Astrocyte of the spinal cord (primary cell): ENCODE measurements at regions not wholly inside any gene's neighbourhood (a gene's known extent, or its start where the extent isn't known, plus 50 kb on each side); places are given as distances from the start of the nearest gene placed in this dataset.
"Not testable (repeated sequence)": the region's sequence is repeated elsewhere in the genome, so short reads cannot be mapped to it uniquely, and the experiment has no call there.

Source experiments
- DNase-seq: peaks from one replicate; pipeline ENCODE4 v3.0.0; 2011; ENCODE audit warnings: low read depth, low spot score
- H3K4me3 ChIP-seq: 2 replicates; pipeline ENCODE4 v1.5.1; 2011; ENCODE audit warnings: low read depth, mild to moderate bottlenecking, low read length, moderate library complexity
- in situ Hi-C: cut with HindIII; loops from 2 replicates; pipeline ENCODE4 v1.10.0; 2017; ENCODE audit warnings: low sequenced_read_pairs
- TF ChIP-seq, protein P1 (sequence below): IDR thresholded peaks from 2 replicates; pipeline ENCODE4 v1.5.1; 2012; ENCODE audit warnings: low read depth, mild to moderate bottlenecking, low read length, inconsistent platforms

- in situ Hi-C loops = no loop called here
- H3K4me3 ChIP-seq = no peak overlapping the region
- TF ChIP-seq, protein P1, sequence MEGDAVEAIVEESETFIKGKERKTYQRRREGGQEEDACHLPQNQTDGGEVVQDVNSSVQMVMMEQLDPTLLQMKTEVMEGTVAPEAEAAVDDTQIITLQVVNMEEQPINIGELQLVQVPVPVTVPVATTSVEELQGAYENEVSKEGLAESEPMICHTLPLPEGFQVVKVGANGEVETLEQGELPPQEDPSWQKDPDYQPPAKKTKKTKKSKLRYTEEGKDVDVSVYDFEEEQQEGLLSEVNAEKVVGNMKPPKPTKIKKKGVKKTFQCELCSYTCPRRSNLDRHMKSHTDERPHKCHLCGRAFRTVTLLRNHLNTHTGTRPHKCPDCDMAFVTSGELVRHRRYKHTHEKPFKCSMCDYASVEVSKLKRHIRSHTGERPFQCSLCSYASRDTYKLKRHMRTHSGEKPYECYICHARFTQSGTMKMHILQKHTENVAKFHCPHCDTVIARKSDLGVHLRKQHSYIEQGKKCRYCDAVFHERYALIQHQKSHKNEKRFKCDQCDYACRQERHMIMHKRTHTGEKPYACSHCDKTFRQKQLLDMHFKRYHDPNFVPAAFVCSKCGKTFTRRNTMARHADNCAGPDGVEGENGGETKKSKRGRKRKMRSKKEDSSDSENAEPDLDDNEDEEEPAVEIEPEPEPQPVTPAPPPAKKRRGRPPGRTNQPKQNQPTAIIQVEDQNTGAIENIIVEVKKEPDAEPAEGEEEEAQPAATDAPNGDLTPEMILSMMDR = no peak
- no peak for DNase-seq
Measured at GRCh38 chr17:70523426-70523825, 354.1 kb downstream of the KCNJ2 start.

DNA sequence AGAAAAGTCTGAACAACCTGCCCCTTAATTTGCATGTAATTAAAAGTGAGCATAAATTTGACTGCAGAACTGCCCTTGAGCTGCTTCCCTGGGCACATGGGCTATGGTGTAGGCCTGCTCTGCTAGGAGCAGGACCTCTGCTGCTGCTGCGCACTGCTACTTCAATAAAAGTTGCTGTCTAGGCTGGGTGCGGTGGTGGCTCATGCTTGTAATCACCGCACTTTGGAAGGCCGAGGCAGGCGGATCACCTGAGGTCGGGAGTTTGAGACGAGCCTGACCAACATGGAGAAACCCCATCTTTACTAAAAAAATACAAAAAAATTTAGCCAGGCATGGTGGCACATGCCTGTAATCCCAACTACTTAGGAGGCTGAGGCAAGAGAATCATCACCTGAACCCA, 355.7 kb downstream of the KCNJ2 start:
- H3K4me3 ChIP-seq, in situ Hi-C loops, DNase-seq: not testable (repeated sequence)

GRCh38 chr17:70525961-70526360, 356.6 kb downstream of the KCNJ2 start:
- TF ChIP-seq, protein P1 = no peak
- no peak overlapping the region for H3K4me3 ChIP-seq
- DNase-seq = no peak
- in situ Hi-C loops = no loop called here

GRCh38 chr17:70527364-70527888, 358.1 kb downstream of the KCNJ2 start:
- TF ChIP-seq, protein P1 = no peak
- no peak overlapping the region for H3K4me3 ChIP-seq
- in situ Hi-C loops = no loop called here
- DNase-seq = no peak

GRCh38 chr17:70533427-70533826, 364.1 kb downstream of the KCNJ2 start:
- TF ChIP-seq, protein P1 = no peak
- DNase-seq = no peak
- no peak overlapping the region for H3K4me3 ChIP-seq
- in situ Hi-C loops = no loop called here

DNA sequence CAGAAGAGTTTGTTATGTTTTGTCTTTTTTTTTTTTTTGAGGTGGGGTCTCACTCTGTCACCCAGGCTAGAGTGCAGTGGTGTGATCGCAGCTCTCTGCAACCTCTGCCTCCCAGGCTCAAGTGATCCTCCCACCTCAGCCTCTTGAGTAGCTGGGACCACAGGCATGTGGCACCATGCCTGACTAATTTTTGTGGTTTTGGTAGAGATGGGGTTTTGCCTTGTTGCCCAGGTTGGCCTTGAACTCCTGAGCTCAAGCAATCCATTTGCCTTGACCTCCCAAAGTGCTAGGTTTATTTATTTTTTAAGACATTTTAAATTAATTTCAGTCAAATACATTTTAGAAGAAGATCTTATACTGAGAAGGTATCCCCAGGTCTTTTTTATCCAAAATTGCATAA, 366.7 kb downstream of the KCNJ2 start:
- TF ChIP-seq, protein P1 = no peak
- in situ Hi-C loops = no loop called here
- H3K4me3 ChIP-seq = no peak overlapping the region
- peak; percentile 55 for DNase-seq

- TF ChIP-seq, protein P1 = no peak
- no peak overlapping the region for H3K4me3 ChIP-seq
- in situ Hi-C loops = no loop called here
- no peak for DNase-seq
Measured at GRCh38 chr17:70539132-70539924, 370.0 kb downstream of the KCNJ2 start.
